ENCODE measurements at regions not wholly inside any gene's neighbourhood (a gene's known extent, or its start where the extent isn't known, plus 50 kb on each side); places are given as distances from the start of the nearest gene placed in this dataset.

GRCh38 chr2:103139628-103140268, 377.9 kb downstream of the TMEM182 start:
- CTCF ChIA-PET: interaction anchor here (1.3 kb wide), 1 partner anchor 22 kb away, joined by 5 read pairs; no protein-coding TSS in a partner anchor
- no TSS peak for BruUV-seq (replicated peaks)
- no peaks in the 10 kb centered on the region for H3K36me3 Mint-ChIP-seq (ENCODE audit: insufficient read depth, unreplicated experiment)
- peaks cover 45% of the 10 kb centered on the region for H3K27me3 Mint-ChIP-seq (ENCODE audit: insufficient read depth, unreplicated experiment)
- H3K4me1 Mint-ChIP-seq (ENCODE audit: insufficient read depth, unreplicated experiment): no peaks in the 10 kb centered on the region
- POLR2A ChIA-PET: no interaction called here
- TF ChIP-seq CTCF (IDR thresholded peaks at IDR 0.05; ENCODE audit: unreplicated experiment): no peak
- no peak overlapping the region for H3K27ac Mint-ChIP-seq (ENCODE audit: low read depth, unreplicated experiment)
- intact Hi-C loops (cut with micrococcal nuclease): no loop called here
- no peak for DNase-seq (ENCODE audit: unreplicated experiment)
- peaks cover 6% of the 10 kb centered on the region for H3K9me3 Mint-ChIP-seq (ENCODE audit: unreplicated experiment)
- H3K4me3 Mint-ChIP-seq (ENCODE audit: unreplicated experiment): no peak overlapping the region

- BruUV-seq (replicated peaks): no TSS peak
- POLR2A ChIA-PET: no interaction called here
- intact Hi-C loops (cut with micrococcal nuclease): no loop called here
- H3K4me1 Mint-ChIP-seq (ENCODE audit: insufficient read depth, unreplicated experiment): no peaks in the 10 kb centered on the region
- TF ChIP-seq CTCF (IDR thresholded peaks at IDR 0.05; ENCODE audit: unreplicated experiment): no peak
- H3K9me3 Mint-ChIP-seq (ENCODE audit: unreplicated experiment): no peaks in the 10 kb centered on the region
- no peaks in the 10 kb centered on the region for H3K36me3 Mint-ChIP-seq (ENCODE audit: insufficient read depth, unreplicated experiment)
- CTCF ChIA-PET: interaction anchor here (0.6 to 2.3 kb wide), 4 partner anchors 16 to 339 kb away, joined by 3 to 16 read pairs (median 3); no protein-coding TSS in a partner anchor
- H3K27me3 Mint-ChIP-seq (ENCODE audit: insufficient read depth, unreplicated experiment): peaks cover 59% of the 10 kb centered on the region
- no peak overlapping the region for H3K4me3 Mint-ChIP-seq (ENCODE audit: unreplicated experiment)
- H3K27ac Mint-ChIP-seq (ENCODE audit: low read depth, unreplicated experiment): no peak overlapping the region
- no peak for DNase-seq (ENCODE audit: unreplicated experiment)
These were observed 383.0 kb downstream of the TMEM182 start for GRCh38 chr2:103144837-103145236.

- Mint-ChIP-seq H3K27ac (ENCODE audit: low read depth, unreplicated experiment) (no peak overlapping the region), H3K27me3 (ENCODE audit: insufficient read depth, unreplicated experiment) (peaks cover 55% of the 10 kb centered on the region), H3K9me3 (ENCODE audit: unreplicated experiment) (no peaks in the 10 kb centered on the region), H3K4me3 (ENCODE audit: unreplicated experiment) (no peak overlapping the region), H3K36me3 (ENCODE audit: insufficient read depth, unreplicated experiment) (no peaks in the 10 kb centered on the region), H3K4me1 (ENCODE audit: insufficient read depth, unreplicated experiment) (no peaks in the 10 kb centered on the region)
- intact Hi-C loops (cut with micrococcal nuclease): loop anchor here (1.0 kb wide), 1 partner anchor 35 kb away; no protein-coding TSS in a partner anchor
- no peak for DNase-seq (ENCODE audit: unreplicated experiment)
- CTCF ChIA-PET: interaction anchor here (2.3 kb wide), 1 partner anchor 15 kb away, joined by 16 read pairs; no protein-coding TSS in a partner anchor
- BruUV-seq (replicated peaks): no TSS peak
- no peak for TF ChIP-seq CTCF (IDR thresholded peaks at IDR 0.05; ENCODE audit: unreplicated experiment)
- POLR2A ChIA-PET: no interaction called here
These were observed 383.9 kb downstream of the TMEM182 start for GRCh38 chr2:103145739-103146138.

GRCh38 chr2:103151046-103151445, 389.2 kb downstream of the TMEM182 start:
- no peak for DNase-seq (ENCODE audit: unreplicated experiment)
- BruUV-seq (replicated peaks): no TSS peak
- H3K4me3 Mint-ChIP-seq (ENCODE audit: unreplicated experiment): no peak overlapping the region
- ChIA-PET POLR2A (no interaction called here), CTCF (interaction anchor here (0.7 to 3.1 kb wide), 2 partner anchors 10 to 32 kb away, joined by 3 to 19 read pairs; no protein-coding TSS in a partner anchor)
- no peaks in the 10 kb centered on the region for H3K36me3 Mint-ChIP-seq (ENCODE audit: insufficient read depth, unreplicated experiment)
- TF ChIP-seq CTCF (IDR thresholded peaks at IDR 0.05; ENCODE audit: unreplicated experiment): no peak
- H3K4me1 Mint-ChIP-seq (ENCODE audit: insufficient read depth, unreplicated experiment): peaks cover 13% of the 10 kb centered on the region
- H3K27me3 Mint-ChIP-seq (ENCODE audit: insufficient read depth, unreplicated experiment): peaks cover 60% of the 10 kb centered on the region
- no peak overlapping the region for H3K27ac Mint-ChIP-seq (ENCODE audit: low read depth, unreplicated experiment)
- intact Hi-C loops (cut with micrococcal nuclease): no loop called here
- H3K9me3 Mint-ChIP-seq (ENCODE audit: unreplicated experiment): no peaks in the 10 kb centered on the region

Data from MCF 10A (cell line).